ENCODE measurements at regions not wholly inside any gene's neighbourhood (a gene's known extent, or its start where the extent isn't known, plus 50 kb on each side); places are given as distances from the start of the nearest gene placed in this dataset.

GRCh38 chr15:92773340-92773739, 117.8 kb upstream of the FAM174B start:
- intact Hi-C loops (cut with micrococcal nuclease), result no loop called here

GRCh38 chr15:92779874-92780273, 120.2 kb upstream of the CHD2 start:
- TF ChIP-seq CTCF (IDR thresholded peaks at IDR 0.05), result no peak
- Mint-ChIP-seq H3K27ac (no peak overlapping the region), H3K9me3 (peaks cover 5% of the 10 kb centered on the region), H3K4me1 (no peaks in the 10 kb centered on the region), H3K36me3 (ENCODE audit: low read depth) (no peaks in the 10 kb centered on the region), H3K4me3 (no peak overlapping the region), H3K27me3 (no peaks in the 10 kb centered on the region)
- intact Hi-C loops (cut with micrococcal nuclease), result no loop called here
- CTCF ChIA-PET, result no interaction called here
- no peak for DNase-seq
- POLR2A ChIA-PET, result no interaction called here
- no peak for ATAC-seq (ENCODE audit: low read depth)

More at GRCh38 chr15:92773340-92773739, 117.8 kb upstream of the FAM174B start:
- H3K36me3 Mint-ChIP-seq (ENCODE audit: low read depth), result no peaks in the 10 kb centered on the region
- TF ChIP-seq CTCF (IDR thresholded peaks at IDR 0.05), result no peak
- CTCF ChIA-PET, result no interaction called here
- H3K9me3 Mint-ChIP-seq, result no peaks in the 10 kb centered on the region
- no peak overlapping the region for H3K4me3 Mint-ChIP-seq
- ATAC-seq (ENCODE audit: low read depth) (no peak), DNase-seq (no peak)
- H3K27ac Mint-ChIP-seq, result no peak overlapping the region
- no peaks in the 10 kb centered on the region for H3K27me3 Mint-ChIP-seq
- no peaks in the 10 kb centered on the region for H3K4me1 Mint-ChIP-seq
- POLR2A ChIA-PET, result no interaction called here

- intact Hi-C loops (cut with micrococcal nuclease), result no loop called here
These were observed 119.3 kb upstream of the CHD2 start for GRCh38 chr15:92780843-92781242.

GRCh38 chr15:92781925-92782453, 118.1 kb upstream of the CHD2 start:
- POLR2A ChIA-PET, result no interaction called here
- no peaks in the 10 kb centered on the region for H3K27me3 Mint-ChIP-seq
- no peak overlapping the region for H3K4me3 Mint-ChIP-seq
- H3K9me3 Mint-ChIP-seq, result peaks cover 5% of the 10 kb centered on the region
- intact Hi-C loops (cut with micrococcal nuclease), result no loop called here
- no peak for TF ChIP-seq CTCF (IDR thresholded peaks at IDR 0.05)
- no peak for DNase-seq
- no peak for ATAC-seq (ENCODE audit: low read depth)
- H3K36me3 Mint-ChIP-seq (ENCODE audit: low read depth), result no peaks in the 10 kb centered on the region
- CTCF ChIA-PET, result no interaction called here
- no peaks in the 10 kb centered on the region for H3K4me1 Mint-ChIP-seq
- no peak overlapping the region for H3K27ac Mint-ChIP-seq

More at GRCh38 chr15:92780843-92781242, 119.3 kb upstream of the CHD2 start:
- ChIA-PET CTCF (no interaction called here), POLR2A (no interaction called here)
- Mint-ChIP-seq H3K4me3 (no peak overlapping the region), H3K9me3 (peaks cover 5% of the 10 kb centered on the region), H3K4me1 (no peaks in the 10 kb centered on the region), H3K27me3 (no peaks in the 10 kb centered on the region), H3K27ac (no peak overlapping the region), H3K36me3 (ENCODE audit: low read depth) (no peaks in the 10 kb centered on the region)
- DNase-seq, result no peak
- no peak for TF ChIP-seq CTCF (IDR thresholded peaks at IDR 0.05)
- no peak for ATAC-seq (ENCODE audit: low read depth)

GRCh38 chr15:92787116-92787515, 113.0 kb upstream of the CHD2 start:
- no peaks in the 10 kb centered on the region for H3K4me1 Mint-ChIP-seq
- intact Hi-C loops (cut with micrococcal nuclease), result no loop called here
- H3K27me3 Mint-ChIP-seq, result no peaks in the 10 kb centered on the region
- DNase-seq, result no peak
- no peaks in the 10 kb centered on the region for H3K9me3 Mint-ChIP-seq
- ATAC-seq (ENCODE audit: low read depth), result no peak
- ChIA-PET POLR2A (no interaction called here), CTCF (no interaction called here)
- H3K36me3 Mint-ChIP-seq (ENCODE audit: low read depth), result no peaks in the 10 kb centered on the region
- H3K4me3 Mint-ChIP-seq, result no peak overlapping the region
- no peak overlapping the region for H3K27ac Mint-ChIP-seq
- TF ChIP-seq CTCF (IDR thresholded peaks at IDR 0.05), result no peak
